ENCODE measurements at regions not wholly inside any gene's neighbourhood (a gene's known extent, or its start where the extent isn't known, plus 50 kb on each side); places are given as distances from the start of the nearest gene placed in this dataset.
"Not testable (repeated sequence)": the region's sequence is repeated elsewhere in the genome, so short reads cannot be mapped to it uniquely, and the experiment has no call there.

- no peak for DNase-seq
Measured at GRCh38 chr3:81363816-81364215, 397.6 kb downstream of the GBE1 start.

GRCh38 chr3:81354119-81354518 is 407.3 kb downstream of the GBE1 start:
- DNase-seq, result no peak

GRCh38 chr3:81352867-81353266 is 408.6 kb downstream of the GBE1 start:
- no peak for DNase-seq

- DNase-seq, result no peak
Measured at GRCh38 chr3:81349816-81350340, 411.6 kb downstream of the GBE1 start.

GRCh38 chr3:81339040-81339845 is 422.2 kb downstream of the GBE1 start:
- no peak for DNase-seq

GRCh38 chr3:81336470-81336869 is 425.0 kb downstream of the GBE1 start:
- no peak for DNase-seq

GRCh38 chr3:81329835-81330234 is 431.6 kb downstream of the GBE1 start:
- DNase-seq, result not testable (repeated sequence)

GRCh38 chr3:81326245-81326644 is 435.2 kb downstream of the GBE1 start:
- DNase-seq, result no peak

- no peak for DNase-seq
Measured at GRCh38 chr3:81320862-81321261, 440.6 kb downstream of the GBE1 start.

GRCh38 chr3:81315030-81315429 is 446.4 kb downstream of the GBE1 start:
- DNase-seq, result no peak

- DNase-seq, result no peak
Measured at GRCh38 chr3:81311321-81311720, 450.1 kb downstream of the GBE1 start.

GRCh38 chr3:81308306-81308705 is 453.1 kb downstream of the GBE1 start:
- DNase-seq, result no peak

GRCh38 chr3:81307221-81307620 is 454.2 kb downstream of the GBE1 start:
- DNase-seq, result no peak

GRCh38 chr3:81303321-81303720 is 458.1 kb downstream of the GBE1 start:
- no peak for DNase-seq

- DNase-seq, result peak; percentile 4
Measured at GRCh38 chr3:81302045-81302444, 459.4 kb downstream of the GBE1 start.

- DNase-seq, result no peak
Measured at GRCh38 chr3:81301230-81301629, 460.2 kb downstream of the GBE1 start.

GRCh38 chr3:81300324-81300927 is 461.0 kb downstream of the GBE1 start:
- DNase-seq, result no peak

GRCh38 chr3:81299481-81299880 is 462.0 kb downstream of the GBE1 start:
- DNase-seq, result no peak

GRCh38 chr3:81295906-81296577 is 465.4 kb downstream of the GBE1 start:
- no peak for DNase-seq

GRCh38 chr3:81293156-81293555 is 468.3 kb downstream of the GBE1 start:
- no peak for DNase-seq

GRCh38 chr3:81291586-81291985 is 469.9 kb downstream of the GBE1 start:
- DNase-seq, result no peak

- DNase-seq, result no peak
Measured at GRCh38 chr3:81289676-81290075, 471.8 kb downstream of the GBE1 start.

- no peak for DNase-seq
Measured at GRCh38 chr3:81279481-81280379, 481.7 kb downstream of the GBE1 start.

All from CD4-positive, alpha-beta T cell treated with Interleukin-4 for 4 hours (primary cell).